Bronchial epithelial cell (primary cell): ENCODE measurements at regions not wholly inside any gene's neighbourhood (a gene's known extent, or its start where the extent isn't known, plus 50 kb on each side); places are given as distances from the start of the nearest gene placed in this dataset.

ENCODE experiments used
- DNase-seq: peaks from one replicate; pipeline ENCODE4 v3.0.0-alpha.2; 2010; ENCODE audit warnings: low read depth
- FAIRE-seq: peaks from 2 replicates; lab custom pipeline; 2011; peaks lifted over from hg19 to GRCh38; lab: Jason Lieb, UNC
- H3K27me3 ChIP-seq: 2 replicates; pipeline ENCODE4 v1.5.1; 2011; ENCODE audit warnings: low read length; ENCODE audit not compliant: control insufficient read depth, insufficient read depth
- H3K36me3 ChIP-seq: 2 replicates; pipeline ENCODE4 v1.5.1; 2011; ENCODE audit warnings: low read length; ENCODE audit not compliant: control insufficient read depth, insufficient read depth
- H3K4me3 ChIP-seq: 2 replicates; pipeline ENCODE4 v1.5.1; 2011; ENCODE audit warnings: mild to moderate bottlenecking, low read depth, low read length, control low read depth
- TF ChIP-seq, protein P1 (sequence below): IDR thresholded peaks from 2 replicates; pipeline ENCODE4 v1.5.1; 2011; ENCODE audit warnings: mild to moderate bottlenecking, moderate library complexity, low read length, control low read depth, inconsistent platforms; ENCODE audit not compliant: insufficient read depth, severe bottlenecking

DNA sequence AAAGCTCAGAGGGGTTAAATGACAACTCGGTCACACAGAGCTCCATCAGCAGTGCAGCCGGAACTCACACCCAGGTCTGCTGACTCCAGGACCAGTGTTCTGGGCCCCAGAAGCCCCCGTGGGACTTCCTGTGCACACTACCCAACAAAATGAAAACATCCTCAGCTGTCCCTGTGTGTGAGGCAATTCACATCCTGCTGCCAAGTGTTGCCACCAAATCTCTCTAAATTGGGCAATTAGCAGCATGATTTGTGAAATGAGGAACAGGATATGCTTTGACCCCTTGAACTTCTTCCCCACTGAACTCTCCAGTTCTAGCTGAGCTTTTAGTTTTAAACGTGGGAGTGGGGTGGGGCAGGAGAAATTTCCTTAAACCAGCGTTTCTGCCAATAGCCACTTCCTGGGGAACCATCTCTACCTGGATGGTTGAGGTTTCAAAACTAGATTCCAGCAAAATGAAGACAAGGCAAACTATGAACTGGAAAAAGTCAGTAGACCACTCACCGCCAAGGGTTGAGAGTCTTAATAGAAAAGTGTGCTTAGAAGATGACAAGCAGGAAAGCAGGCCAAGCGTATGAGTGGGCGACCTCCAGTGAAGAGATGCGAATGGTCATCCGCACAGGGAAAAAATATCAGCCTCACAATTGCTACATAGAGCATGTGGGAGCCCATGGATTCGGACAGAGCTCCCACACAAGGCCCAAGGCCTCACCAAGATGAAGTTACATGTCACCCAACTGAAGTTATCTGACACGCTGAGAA lies 51.9 kb upstream of the CHST15 start:
- no peaks in the 10 kb centered on the region for H3K27me3 ChIP-seq
- DNase-seq (peak; percentile 37), FAIRE-seq (no peak)
- TF ChIP-seq, protein P1, sequence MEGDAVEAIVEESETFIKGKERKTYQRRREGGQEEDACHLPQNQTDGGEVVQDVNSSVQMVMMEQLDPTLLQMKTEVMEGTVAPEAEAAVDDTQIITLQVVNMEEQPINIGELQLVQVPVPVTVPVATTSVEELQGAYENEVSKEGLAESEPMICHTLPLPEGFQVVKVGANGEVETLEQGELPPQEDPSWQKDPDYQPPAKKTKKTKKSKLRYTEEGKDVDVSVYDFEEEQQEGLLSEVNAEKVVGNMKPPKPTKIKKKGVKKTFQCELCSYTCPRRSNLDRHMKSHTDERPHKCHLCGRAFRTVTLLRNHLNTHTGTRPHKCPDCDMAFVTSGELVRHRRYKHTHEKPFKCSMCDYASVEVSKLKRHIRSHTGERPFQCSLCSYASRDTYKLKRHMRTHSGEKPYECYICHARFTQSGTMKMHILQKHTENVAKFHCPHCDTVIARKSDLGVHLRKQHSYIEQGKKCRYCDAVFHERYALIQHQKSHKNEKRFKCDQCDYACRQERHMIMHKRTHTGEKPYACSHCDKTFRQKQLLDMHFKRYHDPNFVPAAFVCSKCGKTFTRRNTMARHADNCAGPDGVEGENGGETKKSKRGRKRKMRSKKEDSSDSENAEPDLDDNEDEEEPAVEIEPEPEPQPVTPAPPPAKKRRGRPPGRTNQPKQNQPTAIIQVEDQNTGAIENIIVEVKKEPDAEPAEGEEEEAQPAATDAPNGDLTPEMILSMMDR: no peak
- no peaks in the 10 kb centered on the region for H3K36me3 ChIP-seq
- no peak overlapping the region for H3K4me3 ChIP-seq

DNA sequence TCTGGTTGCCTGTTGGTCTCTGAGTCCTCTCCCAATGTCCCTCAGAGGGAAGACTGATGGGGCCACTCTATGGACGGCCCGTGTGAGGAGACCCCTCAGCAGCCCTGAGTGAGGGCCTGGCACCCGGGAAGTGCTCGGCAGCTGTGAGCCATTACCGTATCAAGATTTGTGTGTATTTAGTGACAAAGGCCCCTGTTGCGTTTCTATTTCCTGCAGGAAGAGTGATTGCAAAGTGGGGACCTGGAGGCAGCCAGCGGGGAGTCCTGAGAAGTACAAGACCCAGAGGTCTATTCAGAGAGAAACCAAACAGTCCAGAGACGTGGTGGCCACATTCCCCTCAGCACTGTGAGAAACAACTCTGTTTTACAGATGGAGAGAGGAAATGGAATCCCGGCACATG lies 51.1 kb upstream of the CHST15 start:
- FAIRE-seq (no peak), DNase-seq (no peak)
- TF ChIP-seq, protein P1: no peak

DNA sequence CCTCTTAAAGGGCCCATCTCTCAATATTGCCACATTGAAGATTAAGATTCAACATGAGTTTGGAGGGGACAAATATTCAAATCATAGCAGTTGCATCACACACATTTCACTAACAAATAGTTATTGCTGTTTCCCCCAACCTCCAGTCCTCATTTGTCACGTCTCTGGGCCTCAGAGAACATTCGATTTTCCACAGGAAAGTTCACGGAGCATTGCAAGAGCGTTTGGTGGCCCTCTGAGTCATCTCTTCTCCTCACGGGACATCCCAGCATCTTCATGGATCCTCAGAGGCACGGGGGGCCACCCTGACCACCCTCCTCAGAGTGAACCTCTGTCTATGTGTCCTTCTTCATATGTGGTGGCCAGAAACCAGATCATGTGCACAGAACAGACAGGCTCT lies 50.3 kb upstream of the CHST15 start:
- TF ChIP-seq, protein P1: no peak
- DNase-seq (no peak), FAIRE-seq (no peak)
- Histone ChIP-seq H3K36me3 (no peaks in the 10 kb centered on the region), H3K4me3 (no peak overlapping the region), H3K27me3 (no peaks in the 10 kb centered on the region)

More for the DNA sequence above, 51.1 kb upstream of the CHST15 start:
- Histone ChIP-seq H3K36me3 (no peaks in the 10 kb centered on the region), H3K27me3 (no peaks in the 10 kb centered on the region), H3K4me3 (no peak overlapping the region)
